ENCODE measurements at regions not wholly inside any gene's neighbourhood (a gene's known extent, or its start where the extent isn't known, plus 50 kb on each side); places are given as distances from the start of the nearest gene placed in this dataset.

DNA sequence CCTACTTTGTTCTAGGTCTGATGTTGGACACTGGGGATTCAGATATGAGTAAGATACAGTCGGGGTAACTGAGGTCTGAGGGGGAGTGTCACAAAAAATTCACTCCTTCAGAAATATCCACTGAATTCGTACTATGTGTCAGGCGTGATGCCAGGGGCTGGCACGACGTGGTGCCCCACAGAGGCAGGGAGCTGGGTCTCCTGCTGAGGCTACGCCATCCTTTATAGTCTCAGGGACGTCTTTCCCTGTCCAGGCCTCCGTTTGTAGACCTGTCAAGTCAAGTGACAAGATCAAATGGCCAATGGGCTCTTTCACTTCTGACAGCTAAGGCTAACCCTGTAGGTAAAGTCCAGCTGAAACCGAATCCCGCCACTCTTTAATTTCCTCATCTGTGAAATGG lies 118.8 kb upstream of the SMIM23 start:
- Histone ChIP-seq H3K4me2 (no peak overlapping the region), H3K27me3 (ENCODE audit: insufficient read depth, low read depth) (peaks cover 12% of the 10 kb centered on the region; the same call in 1 of the 2 replicates), H4K20me1 (ENCODE audit: insufficient read depth) (no peaks in the 10 kb centered on the region), H3K9me2 (ENCODE audit: insufficient read depth) (no peaks in the 10 kb centered on the region), H3K27ac (no peak overlapping the region), H3K36me3 (ENCODE audit: low read depth) (no peaks in the 10 kb centered on the region), H3K4me1 (replicated peaks; ENCODE audit: insufficient read depth) (no peaks in the 10 kb centered on the region), H2AFZ (no peak overlapping the region), H3K9me3 (ENCODE audit: insufficient read depth, low read depth) (no peaks in the 10 kb centered on the region), H3K79me2 (ENCODE audit: low read depth) (no peaks in the 10 kb centered on the region), H3F3A (ENCODE audit: insufficient read depth, low read depth) (no peaks in the 10 kb centered on the region), H3K4me3 (no peak overlapping the region)
- CTCF ChIA-PET = no interaction called here
- BruUV-seq (replicated peaks) = no TSS peak
- DNase-seq = no peak
- POLR2A ChIA-PET (ENCODE audit: unreplicated experiment) = no interaction called here
- intact Hi-C loops (cut with micrococcal nuclease; ENCODE audit: unreplicated experiment) = loop anchor here (5.0 kb wide), 1 partner anchor 175 kb away; no protein-coding TSS in a partner anchor
- TF ChIP-seq EZH2 (IDR thresholded peaks at IDR 0.05; ENCODE audit: low read depth) = no peak
- TF ChIP-seq, protein P1, sequence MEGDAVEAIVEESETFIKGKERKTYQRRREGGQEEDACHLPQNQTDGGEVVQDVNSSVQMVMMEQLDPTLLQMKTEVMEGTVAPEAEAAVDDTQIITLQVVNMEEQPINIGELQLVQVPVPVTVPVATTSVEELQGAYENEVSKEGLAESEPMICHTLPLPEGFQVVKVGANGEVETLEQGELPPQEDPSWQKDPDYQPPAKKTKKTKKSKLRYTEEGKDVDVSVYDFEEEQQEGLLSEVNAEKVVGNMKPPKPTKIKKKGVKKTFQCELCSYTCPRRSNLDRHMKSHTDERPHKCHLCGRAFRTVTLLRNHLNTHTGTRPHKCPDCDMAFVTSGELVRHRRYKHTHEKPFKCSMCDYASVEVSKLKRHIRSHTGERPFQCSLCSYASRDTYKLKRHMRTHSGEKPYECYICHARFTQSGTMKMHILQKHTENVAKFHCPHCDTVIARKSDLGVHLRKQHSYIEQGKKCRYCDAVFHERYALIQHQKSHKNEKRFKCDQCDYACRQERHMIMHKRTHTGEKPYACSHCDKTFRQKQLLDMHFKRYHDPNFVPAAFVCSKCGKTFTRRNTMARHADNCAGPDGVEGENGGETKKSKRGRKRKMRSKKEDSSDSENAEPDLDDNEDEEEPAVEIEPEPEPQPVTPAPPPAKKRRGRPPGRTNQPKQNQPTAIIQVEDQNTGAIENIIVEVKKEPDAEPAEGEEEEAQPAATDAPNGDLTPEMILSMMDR (conservative IDR thresholded peaks at IDR 0.05) = no peak

DNA sequence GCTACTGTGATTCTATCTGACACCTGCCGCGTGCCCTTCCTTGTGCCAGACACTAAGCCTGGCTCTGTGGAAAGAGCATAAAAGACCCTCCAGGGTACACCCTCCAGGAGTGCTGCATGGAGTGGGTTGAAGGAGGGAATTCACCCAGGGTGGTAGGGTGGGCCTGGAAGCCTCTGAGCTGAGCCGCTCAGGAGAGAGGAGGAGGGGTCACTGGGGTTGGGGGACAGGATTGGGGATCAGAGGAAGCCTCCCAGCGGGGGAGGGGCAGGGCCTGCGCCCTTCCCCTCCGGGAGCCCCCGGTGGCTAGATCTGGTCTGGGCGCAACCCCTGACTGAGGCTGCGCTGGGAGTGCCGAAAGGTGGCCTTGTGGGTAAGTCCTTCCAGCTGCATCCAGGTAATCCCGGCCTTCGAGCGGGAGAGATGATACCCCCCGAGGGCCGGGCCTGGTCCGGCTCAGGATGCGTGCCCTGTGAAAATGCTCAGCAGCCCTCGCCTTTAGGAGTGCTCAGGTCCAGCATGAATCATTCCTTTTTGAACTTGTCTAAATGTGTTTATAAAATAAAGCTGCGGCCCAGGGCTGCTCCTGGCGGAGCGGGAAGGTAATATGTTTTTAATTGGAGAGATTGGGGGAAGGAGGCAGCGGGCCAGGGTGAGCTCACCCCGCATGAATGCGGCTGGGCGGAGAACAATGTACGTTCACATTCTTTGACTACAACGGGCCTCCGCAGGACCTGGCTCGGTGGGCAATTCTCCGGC lies 118.1 kb upstream of the SMIM23 start:
- BruUV-seq (replicated peaks) = no TSS peak
- no peaks in the 10 kb centered on the region for H3K4me1 ChIP-seq (replicated peaks; ENCODE audit: insufficient read depth)
- no peaks in the 10 kb centered on the region for H4K20me1 ChIP-seq (ENCODE audit: insufficient read depth)
- H3K27ac ChIP-seq = no peak overlapping the region
- DNase-seq = peak in 1 of 2 experiments; percentile 62
- TF ChIP-seq EZH2 (IDR thresholded peaks at IDR 0.05; ENCODE audit: low read depth) = no peak
- TF ChIP-seq, protein P1 (conservative IDR thresholded peaks at IDR 0.05) = no peak
- H3K27me3 ChIP-seq (ENCODE audit: insufficient read depth, low read depth) = peaks cover 19% of the 10 kb centered on the region; the same call in 1 of the 2 replicates
- no peaks in the 10 kb centered on the region for H3K36me3 ChIP-seq (ENCODE audit: low read depth)
- H3K4me2 ChIP-seq = no peak overlapping the region
- no peaks in the 10 kb centered on the region for H3K79me2 ChIP-seq (ENCODE audit: low read depth)
- no peaks in the 10 kb centered on the region for H3K9me2 ChIP-seq (ENCODE audit: insufficient read depth)
- CTCF ChIA-PET = interaction anchor here (1.1 kb wide), 1 partner anchor 20 kb away, joined by 3 read pairs; no protein-coding TSS in a partner anchor
- no peak overlapping the region for H3K4me3 ChIP-seq
- POLR2A ChIA-PET (ENCODE audit: unreplicated experiment) = interaction anchor here (0.6 kb wide), 1 partner anchor 132 kb away, joined by 3 read pairs; no protein-coding TSS in a partner anchor
- H3F3A ChIP-seq (ENCODE audit: insufficient read depth, low read depth) = no peaks in the 10 kb centered on the region
- no peaks in the 10 kb centered on the region for H3K9me3 ChIP-seq (ENCODE audit: insufficient read depth, low read depth)
- H2AFZ ChIP-seq = no peak overlapping the region
- intact Hi-C loops (cut with micrococcal nuclease; ENCODE audit: unreplicated experiment) = loop anchor here (5.0 kb wide), 1 partner anchor 175 kb away; no protein-coding TSS in a partner anchor

DNA sequence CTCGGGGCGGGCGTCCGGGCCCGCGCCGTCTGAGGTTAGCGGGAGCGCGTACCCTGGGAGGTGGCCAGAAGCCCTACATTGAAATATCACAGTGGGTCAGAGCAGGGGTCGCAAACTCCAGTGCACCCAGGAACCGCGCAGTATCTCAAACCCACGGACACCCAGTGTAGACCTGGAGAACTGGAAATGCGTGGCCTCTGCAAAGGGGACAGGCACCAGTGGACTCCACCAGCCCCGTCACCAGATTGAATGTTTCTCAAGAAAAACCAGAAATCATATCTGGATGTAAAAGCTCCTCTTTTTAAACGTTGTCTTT lies 117.6 kb upstream of the SMIM23 start:
- Histone ChIP-seq H3K4me1 (replicated peaks; ENCODE audit: insufficient read depth) (no peaks in the 10 kb centered on the region), H3K9me2 (ENCODE audit: insufficient read depth) (no peaks in the 10 kb centered on the region), H3F3A (ENCODE audit: insufficient read depth, low read depth) (no peaks in the 10 kb centered on the region), H2AFZ (no peak overlapping the region), H3K36me3 (ENCODE audit: low read depth) (no peaks in the 10 kb centered on the region), H3K79me2 (ENCODE audit: low read depth) (no peaks in the 10 kb centered on the region), H4K20me1 (ENCODE audit: insufficient read depth) (no peaks in the 10 kb centered on the region), H3K27ac (no peak overlapping the region), H3K4me3 (no peak overlapping the region), H3K9me3 (ENCODE audit: insufficient read depth, low read depth) (no peaks in the 10 kb centered on the region), H3K27me3 (ENCODE audit: insufficient read depth, low read depth) (peaks cover 23% of the 10 kb centered on the region; the same call in 1 of the 2 replicates), H3K4me2 (no peak overlapping the region)
- no TSS peak for BruUV-seq (replicated peaks)
- POLR2A ChIA-PET (ENCODE audit: unreplicated experiment) = no interaction called here
- TF ChIP-seq, protein P1 (conservative IDR thresholded peaks at IDR 0.05) = no peak
- no peak for TF ChIP-seq EZH2 (IDR thresholded peaks at IDR 0.05; ENCODE audit: low read depth)
- CTCF ChIA-PET = interaction anchor here (1.1 kb wide), 1 partner anchor 20 kb away, joined by 3 read pairs; no protein-coding TSS in a partner anchor
- DNase-seq = no peak
- intact Hi-C loops (cut with micrococcal nuclease; ENCODE audit: unreplicated experiment) = loop anchor here (5.0 kb wide), 1 partner anchor 176 kb away; no protein-coding TSS in a partner anchor
